H1 (cell line): ENCODE measurements at regions not wholly inside any gene's neighbourhood (a gene's known extent, or its start where the extent isn't known, plus 50 kb on each side); places are given as distances from the start of the nearest gene placed in this dataset.

ENCODE experiments used
- CTCF ChIA-PET: fragments of 300-600 bp; sonication (Branson Sonifier 250); formaldehyde crosslinking; loops from one replicate; lab custom pipeline; 2021; ENCODE audit not compliant: partially characterized antibody; lab: Charles Lee
- POLR2A ChIA-PET: fragments of 300-600 bp; sonication (Branson Sonifier 250); formaldehyde crosslinking; loops from one replicate; lab custom pipeline; 2021; ENCODE audit warnings: inconsistent platforms; ENCODE audit not compliant: partially characterized antibody; lab: Charles Lee
- DNase-seq, 2 experiments: peaks; one replicate each; pipeline versions ENCODE4 v3.0.0 to v3.0.0-alpha.2; 2010 to 2022; ENCODE audit warnings: low spot score in 2 of 2, low read depth in 1 of 2, mixed read lengths in 1 of 2
- FAIRE-seq: peaks from 2 replicates; lab custom pipeline; 2011; peaks lifted over from hg19 to GRCh38; lab: Jason Lieb, UNC
- H2AFZ ChIP-seq: 2 replicates; pipeline ENCODE4 v1.8.1; 2012; ENCODE audit warnings: low read length, inconsistent platforms
- H2AK5ac ChIP-seq: 2 replicates; pipeline ENCODE4 v1.6.1; 2013; ENCODE audit warnings: low read depth, low read length
- H2BK120ac ChIP-seq: replicated peaks from 2 replicates; pipeline ENCODE3; 2013; ENCODE audit warnings: low read depth, low read length, inconsistent platforms
- H2BK12ac ChIP-seq: 2 replicates; pipeline ENCODE4 v1.6.1; 2013; ENCODE audit warnings: low read depth, low read length
- H2BK15ac ChIP-seq: 2 replicates; pipeline ENCODE4 v1.6.1; 2013; ENCODE audit warnings: low read length
- H2BK20ac ChIP-seq: 2 replicates; pipeline ENCODE4 v1.6.1; 2013; ENCODE audit warnings: low read length
- H2BK5ac ChIP-seq: 2 replicates; pipeline ENCODE4 v1.6.1; 2013; ENCODE audit warnings: low read depth, low read length
- H3K14ac ChIP-seq: 2 replicates; pipeline ENCODE4 v1.6.1; 2013; ENCODE audit warnings: inconsistent platforms; ENCODE audit not compliant: insufficient read length
- H3K18ac ChIP-seq: 2 replicates; pipeline ENCODE4 v1.6.1; 2013; ENCODE audit warnings: low read length; ENCODE audit errors: extremely low read depth
- H3K23ac ChIP-seq: 2 replicates; pipeline ENCODE4 v1.6.1; 2013; ENCODE audit warnings: inconsistent platforms; ENCODE audit not compliant: insufficient read length
- H3K23me2 ChIP-seq: 2 replicates; pipeline ENCODE4 v1.6.1; 2013; ENCODE audit warnings: low read depth, low read length
- H3K27ac ChIP-seq: 2 replicates; pipeline ENCODE4 v1.6.1; 2011; ENCODE audit warnings: low read depth, low read length, inconsistent platforms
- H3K27me3 ChIP-seq, 4 experiments: replicated peaks in 1 of 4; 1 replicate in 1 of 4; 2 replicates in 3 of 4; pipeline versions ENCODE4 v1.6.1 to v1.8.1; 2011 to 2013; ENCODE audit warnings: low read length in 3 of 4, mild to moderate bottlenecking in 3 of 4, inconsistent platforms in 2 of 4, mixed read lengths in 2 of 4, moderate library complexity in 1 of 4; ENCODE audit not compliant: control insufficient read depth in 3 of 4, insufficient read depth in 3 of 4; ENCODE audit errors: extremely low read depth in 1 of 4
- H3K36me3 ChIP-seq, 4 experiments: 2 replicates each; pipeline versions ENCODE4 v1.6.1 to v1.8.1; 2011 to 2013; ENCODE audit warnings: mild to moderate bottlenecking in 4 of 4, low read length in 3 of 4, moderate library complexity in 2 of 4, control low read depth in 1 of 4, inconsistent platforms in 1 of 4; ENCODE audit not compliant: insufficient read depth in 4 of 4, control insufficient read depth in 2 of 4
- H3K4ac ChIP-seq: replicated peaks from 2 replicates; pipeline ENCODE3; 2013; ENCODE audit warnings: low read length, low read depth, mixed read lengths, inconsistent platforms; ENCODE audit not compliant: insufficient read length
- H3K4me1 ChIP-seq, 4 experiments: replicated peaks in 1 of 4; 1 replicate in 1 of 4; 2 replicates in 3 of 4; pipeline versions ENCODE4 v1.6.1 to v1.8.1; 2011 to 2013; ENCODE audit warnings: low read length in 3 of 4, inconsistent platforms in 2 of 4, mixed read lengths in 1 of 4; ENCODE audit not compliant: insufficient read depth in 4 of 4, control insufficient read depth in 3 of 4
- H3K4me2 ChIP-seq, 2 experiments: 2 replicates each; pipeline versions ENCODE4 v1.6.1 to v1.8.1; 2011 to 2013; ENCODE audit warnings: low read depth in 2 of 2, low read length in 2 of 2, control low read depth in 1 of 2, inconsistent platforms in 1 of 2, mild to moderate bottlenecking in 1 of 2; ENCODE audit not compliant: insufficient read depth in 1 of 2
- H3K4me3 ChIP-seq, 4 experiments: fragments of 200-600, 300-600 bp in 1 of 4; sonication (generic), shearing (Covaris generic), sonication (Bioruptor Twin) in 1 of 4; 2 replicates each; pipeline versions ENCODE4 v1.5.1 to v1.8.1; 2011 to 2016; ENCODE audit warnings: low read length in 4 of 4, low read depth in 3 of 4, control low read depth in 2 of 4, inconsistent platforms in 2 of 4, mild to moderate bottlenecking in 2 of 4, mixed read lengths in 1 of 4, moderate library complexity in 1 of 4; ENCODE audit not compliant: insufficient read depth in 2 of 4; ENCODE audit errors: extremely low read depth in 1 of 4
- H3K56ac ChIP-seq: replicated peaks from 2 replicates; pipeline ENCODE3; 2013; ENCODE audit warnings: low read depth, mild to moderate bottlenecking, mixed read lengths, low read length, inconsistent platforms; ENCODE audit not compliant: insufficient read length
- H3K79me1 ChIP-seq: 2 replicates; pipeline ENCODE4 v1.6.1; 2013; ENCODE audit warnings: low read depth, low read length, control low read depth
- H3K79me2 ChIP-seq, 2 experiments: 2 replicates each; pipeline versions ENCODE4 v1.6.1 to v1.8.1; 2012 to 2013; ENCODE audit warnings: low read length in 2 of 2, mild to moderate bottlenecking in 2 of 2, inconsistent platforms in 1 of 2; ENCODE audit not compliant: insufficient read depth in 2 of 2, control insufficient read depth in 1 of 2
- H3K9ac ChIP-seq, 4 experiments: replicated peaks in 1 of 4; 1 replicate in 1 of 4; 2 replicates in 3 of 4; pipeline versions ENCODE4 v1.6.1 to v1.8.1; 2011 to 2013; ENCODE audit warnings: low read depth in 3 of 4, low read length in 3 of 4, control low read depth in 2 of 4, mild to moderate bottlenecking in 2 of 4, moderate library complexity in 2 of 4, inconsistent platforms in 1 of 4; ENCODE audit errors: extremely low read depth in 1 of 4
- H3K9me3 ChIP-seq, 2 experiments: 2 replicates each; pipeline versions ENCODE4 v1.6.1 to v1.8.1; 2012 to 2013; ENCODE audit warnings: mild to moderate bottlenecking in 2 of 2, moderate library complexity in 2 of 2, control low read depth in 1 of 2, inconsistent platforms in 1 of 2, low read depth in 1 of 2, low read length in 1 of 2, mixed read lengths in 1 of 2; ENCODE audit not compliant: insufficient read depth in 2 of 2
- H4K20me1 ChIP-seq, 2 experiments: replicated peaks in 1 of 2; 2 replicates each; pipeline versions ENCODE3 to v1.8.1; 2011 to 2013; ENCODE audit warnings: inconsistent platforms in 2 of 2, low read length in 2 of 2, mild to moderate bottlenecking in 1 of 2; ENCODE audit not compliant: insufficient read depth in 2 of 2, control insufficient read depth in 1 of 2
- H4K5ac ChIP-seq: 2 replicates; pipeline ENCODE4 v1.6.1; 2013; ENCODE audit warnings: low read length, low read depth, mixed read lengths, inconsistent platforms; ENCODE audit not compliant: insufficient read length
- H4K8ac ChIP-seq: 2 replicates; pipeline ENCODE4 v1.8.0; 2013; ENCODE audit warnings: mild to moderate bottlenecking, moderate library complexity, low read length, inconsistent platforms; ENCODE audit not compliant: insufficient read depth; ENCODE audit errors: extremely low read depth
- H4K91ac ChIP-seq: replicated peaks from 2 replicates; pipeline ENCODE3; 2013; ENCODE audit warnings: low read length, mixed read lengths, inconsistent platforms; ENCODE audit not compliant: insufficient read length
- ATF3 ChIP-seq: IDR thresholded peaks from 2 replicates; pipeline ENCODE4 v1.6.1; 2011; ENCODE audit warnings: low read depth, mild to moderate bottlenecking, low read length; ENCODE audit not compliant: insufficient read depth
- CHD2 ChIP-seq: IDR thresholded peaks from 2 replicates; pipeline ENCODE4 v1.6.1; 2012; ENCODE audit warnings: low read length, improper control_type of control experiment
- CREB1 ChIP-seq: IDR thresholded peaks from 2 replicates; pipeline ENCODE4 v1.6.1; 2012; ENCODE audit warnings: inconsistent platforms
- CTCF ChIP-seq, 3 experiments: IDR thresholded peaks; 1 replicate in 2 of 3; 2 replicates in 1 of 3; pipeline versions ENCODE4 v1.5.1 to v1.6.1; 2011; ENCODE audit warnings: low read length in 3 of 3, mild to moderate bottlenecking in 3 of 3, inconsistent platforms in 2 of 3, low read depth in 1 of 3, moderate library complexity in 1 of 3; ENCODE audit not compliant: insufficient read depth in 1 of 3; ENCODE audit errors: control extremely low read depth in 1 of 3
- JUN ChIP-seq: IDR thresholded peaks from 2 replicates; pipeline ENCODE4 v1.6.1; 2011; ENCODE audit warnings: low read depth, mild to moderate bottlenecking, improper control_type of control experiment, low read length
- JUND ChIP-seq: IDR thresholded peaks from 2 replicates; pipeline ENCODE4 v1.6.1; 2011; ENCODE audit warnings: mild to moderate bottlenecking, improper control_type of control experiment, low read length
- KDM1A ChIP-seq: fragments of 200-600, 300-600 bp; sonication (generic); IDR thresholded peaks from 2 replicates; pipeline ENCODE4 v1.7.1; 2016; ENCODE audit warnings: mild to moderate bottlenecking, low read length, borderline replicate concordance
- SAP30 ChIP-seq: fragments of 300-600 bp; sonication (generic); IDR thresholded peaks from 2 replicates; pipeline ENCODE4 v1.7.1; 2012; ENCODE audit warnings: low read length, moderate library complexity, mild to moderate bottlenecking, inconsistent platforms; ENCODE audit not compliant: insufficient read depth, insufficient replicate concordance
- SIRT6 ChIP-seq: IDR thresholded peaks from one replicate; pipeline ENCODE4 v1.7.1; 2012; ENCODE audit warnings: low read length, inconsistent platforms
- SP4 ChIP-seq: IDR thresholded peaks from 2 replicates; pipeline ENCODE4 v1.6.1; 2012; ENCODE audit warnings: low read length, inconsistent platforms
- SRF ChIP-seq: IDR thresholded peaks from 2 replicates; pipeline ENCODE4 v1.6.1; 2011; ENCODE audit warnings: mild to moderate bottlenecking, low read depth, low read length, moderate library complexity
- WGBS, 2 experiments: shearing (Covaris generic) in 1 of 2; methylation state at CpG; one replicate each; pipeline versions ENCODE4 v1.1.6 to v1.1.7; 2013 to 2015; ENCODE audit warnings: low lambda C conversion rate in 2 of 2, mixed read lengths in 2 of 2, inconsistent platforms in 1 of 2, low coverage in 1 of 2, missing lambda C conversion rate in 1 of 2; ENCODE audit not compliant: insufficient replicate concordance in 2 of 2, insufficient coverage in 1 of 2, insufficient read length in 1 of 2; ENCODE audit errors: extremely low coverage in 1 of 2, missing lambda C conversion rate in 1 of 2; 5-methylcytosine and 5-hydroxymethylcytosine counted together

- no peaks in the 10 kb centered on the region for H3K36me3 ChIP-seq
- FAIRE-seq (no peak), DNase-seq (no peak)
- H3K18ac ChIP-seq = no peak overlapping the region
- no peaks in the 10 kb centered on the region for H3K9me3 ChIP-seq
- H2BK12ac ChIP-seq = no peak overlapping the region
- H2BK15ac ChIP-seq = no peak overlapping the region
- H3K79me1 ChIP-seq = no peaks in the 10 kb centered on the region
- H3K27ac ChIP-seq = no peak overlapping the region
- no peak overlapping the region for H2AK5ac ChIP-seq
- WGBS, 2 experiments = 89% methylated on average over 3 of the region's 3 CpGs; no CpG with 5 or more reads in 1 of the 2 experiments
- no peak overlapping the region for H2BK120ac ChIP-seq
- peaks cover 0 to 1% (median 0%) of the 10 kb centered on the region in 4 experiments; a peak in 1 of 7 replicates for H3K27me3 ChIP-seq
- ChIA-PET CTCF (interaction anchor here (0.9 to 1.8 kb wide), 5 partner anchors 13 to 290 kb away, joined by 3 to 7 read pairs (median 4); no protein-coding TSS in a partner anchor), POLR2A (no interaction called here)
- H4K91ac ChIP-seq = no peak overlapping the region
- no peak overlapping the region for H2BK20ac ChIP-seq
- no peak overlapping the region for H3K4me3 ChIP-seq
- no peak overlapping the region for H3K14ac ChIP-seq
- H3K23me2 ChIP-seq = no peaks in the 10 kb centered on the region
- H3K23ac ChIP-seq = no peak overlapping the region
- H3K4me1 ChIP-seq = no peaks in the 10 kb centered on the region
- no peaks in the 10 kb centered on the region for H4K20me1 ChIP-seq
- H3K4me2 ChIP-seq = no peak overlapping the region
- H3K9ac ChIP-seq = no peak overlapping the region
- no peaks in the 10 kb centered on the region for H3K79me2 ChIP-seq
- no peak overlapping the region for H3K56ac ChIP-seq
- no peak overlapping the region for H4K8ac ChIP-seq
- H3K4ac ChIP-seq = no peak overlapping the region
- no peak overlapping the region for H2AFZ ChIP-seq
- H4K5ac ChIP-seq = no peak overlapping the region
- no peak overlapping the region for H2BK5ac ChIP-seq
- no peak for TF ChIP-seq CHD2
- TF ChIP-seq SIRT6 = no peak
- no peak for TF ChIP-seq KDM1A
- TF ChIP-seq JUND = no peak
- no peak for TF ChIP-seq SP4
- no peak for TF ChIP-seq SRF
- TF ChIP-seq JUN = no peak
- TF ChIP-seq CTCF (IDR thresholded peaks at IDR 0.05; ENCODE audit: control extremely low read depth in 1 of 3, insufficient read depth in 1 of 3, low read depth in 1 of 3, low read length in 3 of 3) = no peak
- TF ChIP-seq ATF3 = no peak
- no peak for TF ChIP-seq CREB1
- no peak for TF ChIP-seq SAP30
Measured at GRCh38 chr10:52597189-52597863, 175.3 kb downstream of the MBL2 start.
